Endothelial cell of umbilical vein (primary cell): ENCODE measurements at regions not wholly inside any gene's neighbourhood (a gene's known extent, or its start where the extent isn't known, plus 50 kb on each side); places are given as distances from the start of the nearest gene placed in this dataset.

ENCODE experiments used
- BruUV-seq: library from RNA; stranded (reverse); fragments of 400-500 nt; replicated peaks from 2 replicates; lab custom pipeline; 2021; lab: Mats Ljungman, UMichigan
- CTCF ChIA-PET: fragments of 300-600, 350-600 bp; sonication (Branson Sonifier 250); formaldehyde crosslinking; loops from one replicate; lab custom pipeline; 2021; ENCODE audit warnings: antibody characterized with exemption, inconsistent platforms; lab: Charles Lee
- POLR2A ChIA-PET: fragments of 300-600, 350-600 bp; sonication (Branson Sonifier 250); formaldehyde crosslinking; loops from one replicate; lab custom pipeline; 2021; ENCODE audit warnings: antibody characterized with exemption, inconsistent platforms; lab: Charles Lee
- DNase-seq: peaks from one replicate; pipeline ENCODE4 v3.0.0-alpha.2; 2011; ENCODE audit warnings: low read depth, low spot score
- FAIRE-seq: peaks from 2 replicates; lab custom pipeline; 2011; peaks lifted over from hg19 to GRCh38; lab: Jason Lieb, UNC
- H2AFZ ChIP-seq: 2 replicates; pipeline ENCODE4 v1.6.0; 2012; ENCODE audit warnings: low read depth, low read length, control low read depth, inconsistent platforms
- H3K27ac ChIP-seq: 2 replicates; pipeline ENCODE4 v1.5.1; 2011; ENCODE audit warnings: low read depth, mild to moderate bottlenecking, control low read depth, low read length, moderate library complexity; ENCODE audit not compliant: insufficient read depth
- H3K27me3 ChIP-seq, 2 experiments: 2 replicates each; pipeline versions ENCODE4 v1.6.0 to v1.6.1; 2011; ENCODE audit warnings: low read length in 2 of 2, mixed read lengths in 1 of 2; ENCODE audit not compliant: control insufficient read depth in 2 of 2, insufficient read depth in 2 of 2
- H3K36me3 ChIP-seq, 2 experiments: 2 replicates in 1 of 2; 3 replicates in 1 of 2; pipeline ENCODE4 v1.5.1; 2011; ENCODE audit warnings: low read length in 2 of 2, mild to moderate bottlenecking in 1 of 2, moderate library complexity in 1 of 2; ENCODE audit not compliant: control insufficient read depth in 2 of 2, insufficient read depth in 2 of 2; ENCODE audit errors: extremely low read depth in 1 of 2
- H3K4me1 ChIP-seq: 3 replicates; pipeline ENCODE4 v1.5.1; 2011; ENCODE audit warnings: mild to moderate bottlenecking, low read length; ENCODE audit not compliant: control insufficient read depth, insufficient read depth; ENCODE audit errors: extremely low read depth
- H3K4me2 ChIP-seq: 2 replicates; pipeline ENCODE4 v1.6.1; 2011; ENCODE audit warnings: low read length, control low read depth, mixed read lengths; ENCODE audit not compliant: insufficient read depth
- H3K4me3 ChIP-seq, 3 experiments: fragments of 200-600 bp in 1 of 3; sonication (generic), shearing (Covaris generic) in 1 of 3; replicated peaks in 1 of 3; 2 replicates each; pipeline ENCODE4 v1.5.1; 2011 to 2016; ENCODE audit warnings: control low read depth in 3 of 3, low read length in 3 of 3, mild to moderate bottlenecking in 2 of 3, inconsistent platforms in 1 of 3, low read depth in 1 of 3, moderate library complexity in 1 of 3; ENCODE audit not compliant: insufficient read depth in 1 of 3
- H3K79me2 ChIP-seq: 2 replicates; pipeline ENCODE4 v1.6.0; 2012; ENCODE audit warnings: low read length, inconsistent platforms; ENCODE audit not compliant: control insufficient read depth, insufficient read depth
- H3K9ac ChIP-seq: replicated peaks from 2 replicates; pipeline ENCODE3; 2011; ENCODE audit warnings: low read length, control low read depth; ENCODE audit not compliant: insufficient read depth; ENCODE audit errors: extremely low read depth
- H3K9me1 ChIP-seq: replicated peaks from 3 replicates; pipeline ENCODE4 v1.6.0; 2011; ENCODE audit warnings: mild to moderate bottlenecking, low read length; ENCODE audit not compliant: control insufficient read depth, insufficient read depth; ENCODE audit errors: extremely low read depth
- H3K9me3 ChIP-seq: replicated peaks from 2 replicates; pipeline ENCODE4 v1.5.1; 2012; ENCODE audit warnings: low read length, inconsistent platforms; ENCODE audit not compliant: control insufficient read depth, insufficient read depth
- H4K20me1 ChIP-seq: replicated peaks from 2 replicates; pipeline ENCODE3; 2011; ENCODE audit warnings: mild to moderate bottlenecking, low read length; ENCODE audit not compliant: control insufficient read depth, insufficient read depth; ENCODE audit errors: extremely low read depth
- EZH2 ChIP-seq: IDR thresholded peaks from 2 replicates; pipeline ENCODE4 v1.6.1; 2012; ENCODE audit warnings: borderline replicate concordance, low read depth, mild to moderate bottlenecking, moderate library complexity, low read length, inconsistent platforms; ENCODE audit not compliant: severe bottlenecking
- FOS ChIP-seq: IDR thresholded peaks from 2 replicates; pipeline ENCODE4 v1.6.1; 2011; ENCODE audit warnings: mild to moderate bottlenecking, low read length, moderate library complexity, borderline replicate concordance; ENCODE audit not compliant: insufficient read depth
- GATA2 ChIP-seq: IDR thresholded peaks from 2 replicates; pipeline ENCODE4 v1.7.0; 2011; ENCODE audit warnings: low read depth, mild to moderate bottlenecking, moderate library complexity, mixed read lengths, low read length; ENCODE audit not compliant: insufficient read length, insufficient read depth
- JUN ChIP-seq: IDR thresholded peaks from 2 replicates; pipeline ENCODE4 v1.6.1; 2011; ENCODE audit warnings: borderline replicate concordance, low read depth; ENCODE audit not compliant: insufficient read length, insufficient read depth
- MAX ChIP-seq: IDR thresholded peaks from 2 replicates; pipeline ENCODE4 v1.6.1; 2011; ENCODE audit not compliant: insufficient read depth, insufficient read length
- MYC ChIP-seq: IDR thresholded peaks from one replicate; pipeline ENCODE4 v1.6.1; 2011; ENCODE audit warnings: mild to moderate bottlenecking, low read depth, low read length
- POLR2A ChIP-seq: IDR thresholded peaks from 2 replicates; pipeline ENCODE4 v1.6.1; 2012; ENCODE audit warnings: low read depth, mild to moderate bottlenecking, control low read depth, low read length
- POLR2AphosphoS5 ChIP-seq: IDR thresholded peaks from 2 replicates; pipeline ENCODE4 v1.6.1; 2012; ENCODE audit warnings: low read depth, mild to moderate bottlenecking, control low read depth, low read length, moderate library complexity; ENCODE audit not compliant: insufficient read depth
- dilution Hi-C: fragments of 300-500 bp; cut with MboI; formaldehyde crosslinking; loops from one replicate; pipeline ENCODE4 v1.15.0; 2019; ENCODE audit warnings: low sequenced_read_pairs; ENCODE audit not compliant: extremely low pct_ligation_motif_present
- intact Hi-C: fragments of 100-400 bp; cut with micrococcal nuclease; formaldehyde crosslinking; loops from one replicate; pipeline ENCODE4 v1.10.0; 2022
- TF ChIP-seq, protein P1 (sequence below), 2 donors: IDR thresholded peaks; 1 replicate in 1 of 2; 2 replicates in 1 of 2; pipeline ENCODE4 v1.5.1; 2011; ENCODE audit warnings: low read length in 2 of 2, mild to moderate bottlenecking in 2 of 2, moderate library complexity in 2 of 2, control low read depth in 1 of 2, inconsistent platforms in 1 of 2, low read depth in 1 of 2; ENCODE audit not compliant: insufficient read depth in 1 of 2; ENCODE audit errors: extremely low read depth in 1 of 2

GRCh38 chr12:47377414-47378221 is 297.9 kb upstream of the AMIGO2 start:
- no peaks in the 10 kb centered on the region for H4K20me1 ChIP-seq
- H3K9ac ChIP-seq: peak overlapping the region; percentile 40
- intact Hi-C loops (loop anchor here (2.0 kb wide), 2 partner anchors 15 to 17 kb away; no protein-coding TSS in a partner anchor), dilution Hi-C loops (no loop called here)
- H3K27me3 ChIP-seq: no peaks in the 10 kb centered on the region
- peak overlapping the region; percentile 27 for H3K4me2 ChIP-seq
- H3K36me3 ChIP-seq: no peaks in the 10 kb centered on the region
- H3K4me1 ChIP-seq: peaks cover 26% of the 10 kb centered on the region
- H3K27ac ChIP-seq: peak overlapping the region; percentile 63
- TF ChIP-seq JUN (peak; percentile 86), EZH2 (no peak), MYC (no peak), POLR2AphosphoS5 (peak; percentile 28), MAX (no peak), GATA2 (peak; percentile 53), FOS (peak; percentile 85), POLR2A (no peak)
- TF ChIP-seq, protein P1, sequence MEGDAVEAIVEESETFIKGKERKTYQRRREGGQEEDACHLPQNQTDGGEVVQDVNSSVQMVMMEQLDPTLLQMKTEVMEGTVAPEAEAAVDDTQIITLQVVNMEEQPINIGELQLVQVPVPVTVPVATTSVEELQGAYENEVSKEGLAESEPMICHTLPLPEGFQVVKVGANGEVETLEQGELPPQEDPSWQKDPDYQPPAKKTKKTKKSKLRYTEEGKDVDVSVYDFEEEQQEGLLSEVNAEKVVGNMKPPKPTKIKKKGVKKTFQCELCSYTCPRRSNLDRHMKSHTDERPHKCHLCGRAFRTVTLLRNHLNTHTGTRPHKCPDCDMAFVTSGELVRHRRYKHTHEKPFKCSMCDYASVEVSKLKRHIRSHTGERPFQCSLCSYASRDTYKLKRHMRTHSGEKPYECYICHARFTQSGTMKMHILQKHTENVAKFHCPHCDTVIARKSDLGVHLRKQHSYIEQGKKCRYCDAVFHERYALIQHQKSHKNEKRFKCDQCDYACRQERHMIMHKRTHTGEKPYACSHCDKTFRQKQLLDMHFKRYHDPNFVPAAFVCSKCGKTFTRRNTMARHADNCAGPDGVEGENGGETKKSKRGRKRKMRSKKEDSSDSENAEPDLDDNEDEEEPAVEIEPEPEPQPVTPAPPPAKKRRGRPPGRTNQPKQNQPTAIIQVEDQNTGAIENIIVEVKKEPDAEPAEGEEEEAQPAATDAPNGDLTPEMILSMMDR (IDR thresholded peaks at IDR 0.05; ENCODE audit: extremely low read depth in 1 of 2, insufficient read depth in 1 of 2, low read depth in 1 of 2, low read length in 2 of 2): no peak
- ChIA-PET CTCF (interaction anchor here (2.5 kb wide), 1 partner anchor 20 kb away, joined by 14 read pairs; no protein-coding TSS in a partner anchor), POLR2A (no interaction called here)
- no peak overlapping the region for H2AFZ ChIP-seq
- BruUV-seq: TSS peak; percentile 95
- peak; percentile 97 for DNase-seq
- no peaks in the 10 kb centered on the region for H3K9me1 ChIP-seq
- FAIRE-seq: peak; percentile 93
- H3K79me2 ChIP-seq: no peaks in the 10 kb centered on the region
- no peak overlapping the region for H3K4me3 ChIP-seq
- no peaks in the 10 kb centered on the region for H3K9me3 ChIP-seq
